OCI-LY1 (cell line): ENCODE measurements at regions not wholly inside any gene's neighbourhood (a gene's known extent, or its start where the extent isn't known, plus 50 kb on each side); places are given as distances from the start of the nearest gene placed in this dataset.

Experiments
- H2AFZ ChIP-seq: fragments of 200-600 bp; sonication (generic), shearing (Covaris generic); 2 replicates; pipeline ENCODE4 v1.6.0; 2014; ENCODE audit warnings: antibody characterized with exemption, mild to moderate bottlenecking, low read length
- H3F3A ChIP-seq: fragments of 200-600 bp; sonication (generic), shearing (Covaris generic); 2 replicates; pipeline ENCODE4 v1.6.0; 2014; ENCODE audit warnings: mild to moderate bottlenecking, antibody characterized with exemption, low read length, moderate library complexity; ENCODE audit not compliant: insufficient read depth
- H3K27ac ChIP-seq: fragments of 200-600 bp; sonication (generic); 2 replicates; pipeline ENCODE4 v1.5.1; 2014; ENCODE audit warnings: low read length, mixed run types, mild to moderate bottlenecking, low read depth; ENCODE audit not compliant: poor library complexity, severe bottlenecking
- H3K27me3 ChIP-seq: fragments of 200-600 bp; sonication (generic); 2 replicates; pipeline ENCODE4 v1.6.0; 2014; ENCODE audit warnings: antibody characterized with exemption, mild to moderate bottlenecking, low read length, moderate library complexity; ENCODE audit not compliant: insufficient read depth
- H3K36me3 ChIP-seq: fragments of 200-600 bp; sonication (generic); 2 replicates; pipeline ENCODE4 v1.6.1; 2014; ENCODE audit warnings: mild to moderate bottlenecking, antibody characterized with exemption, low read length, moderate library complexity, mixed read lengths; ENCODE audit not compliant: insufficient read depth
- H3K4me1 ChIP-seq: fragments of 200-600 bp; sonication (generic); 2 replicates; pipeline ENCODE4 v1.5.1; 2014; ENCODE audit warnings: mild to moderate bottlenecking, low read length, moderate library complexity; ENCODE audit not compliant: insufficient read depth, severe bottlenecking
- H3K4me2 ChIP-seq: fragments of 200-600 bp; sonication (generic), shearing (Covaris generic); 2 replicates; pipeline ENCODE4 v1.6.1; 2014; ENCODE audit warnings: low read length
- H3K4me3 ChIP-seq: fragments of 200-600 bp; sonication (generic); 2 replicates; pipeline ENCODE4 v1.5.1; 2014; ENCODE audit warnings: low read length, low read depth, mild to moderate bottlenecking, mixed read lengths; ENCODE audit not compliant: poor library complexity, severe bottlenecking
- H3K79me2 ChIP-seq: fragments of 200-600 bp; shearing (Covaris generic); 2 replicates; pipeline ENCODE4 v1.6.1; 2016; ENCODE audit warnings: mixed run types, low read length, mixed read lengths; ENCODE audit not compliant: insufficient read depth
- H3K9ac ChIP-seq: fragments of 200-600 bp; sonication (generic), shearing (Covaris generic); 2 replicates; pipeline ENCODE4 v1.6.1; 2014; ENCODE audit warnings: mild to moderate bottlenecking, low read length, mixed read lengths
- H3K9me2 ChIP-seq: fragments of 200-600 bp; sonication (generic), shearing (Covaris generic); 2 replicates; pipeline ENCODE4 v1.6.1; 2014; ENCODE audit warnings: low read depth, mild to moderate bottlenecking, low read length, mixed read lengths
- H3K9me3 ChIP-seq: fragments of 200-600 bp; shearing (Covaris generic); 2 replicates; pipeline ENCODE4 v1.6.1; 2014; ENCODE audit warnings: low read length, mixed read lengths
- H4K20me1 ChIP-seq: fragments of 200-600 bp; sonication (generic), shearing (Covaris generic); 2 replicates; pipeline ENCODE4 v1.6.0; 2016; ENCODE audit warnings: mild to moderate bottlenecking, low read length; ENCODE audit not compliant: insufficient read depth
- CTCF ChIP-seq: fragments of 200-600 bp; sonication (generic), shearing (Covaris generic); IDR thresholded peaks from 2 replicates; pipeline ENCODE4 v1.5.1; 2017; ENCODE audit warnings: mild to moderate bottlenecking, antibody characterized with exemption, low read length, moderate library complexity, mixed read lengths
- EZH2 ChIP-seq: fragments of 200-600 bp; sonication (generic), shearing (Covaris generic); IDR thresholded peaks from 2 replicates; pipeline ENCODE4 v1.8.0; 2017; ENCODE audit warnings: borderline replicate concordance, mixed run types, mild to moderate bottlenecking, antibody characterized with exemption, low read length, moderate library complexity, mixed read lengths

- Histone ChIP-seq H3K4me3 (no peak overlapping the region), H3K4me2 (no peak overlapping the region), H2AFZ (no peak overlapping the region), H3K9me3 (no peaks in the 10 kb centered on the region), H3K4me1 (no peaks in the 10 kb centered on the region), H3K27me3 (no peaks in the 10 kb centered on the region), H3K9ac (no peak overlapping the region), H4K20me1 (no peaks in the 10 kb centered on the region), H3K79me2 (no peaks in the 10 kb centered on the region), H3F3A (no peaks in the 10 kb centered on the region), H3K36me3 (no peaks in the 10 kb centered on the region), H3K27ac (no peak overlapping the region), H3K9me2 (no peaks in the 10 kb centered on the region)
- no peak for TF ChIP-seq CTCF
- TF ChIP-seq EZH2 = no peak
Measured at GRCh38 chr6:14992382-14992781, 253.5 kb upstream of the JARID2 start.

DNA sequence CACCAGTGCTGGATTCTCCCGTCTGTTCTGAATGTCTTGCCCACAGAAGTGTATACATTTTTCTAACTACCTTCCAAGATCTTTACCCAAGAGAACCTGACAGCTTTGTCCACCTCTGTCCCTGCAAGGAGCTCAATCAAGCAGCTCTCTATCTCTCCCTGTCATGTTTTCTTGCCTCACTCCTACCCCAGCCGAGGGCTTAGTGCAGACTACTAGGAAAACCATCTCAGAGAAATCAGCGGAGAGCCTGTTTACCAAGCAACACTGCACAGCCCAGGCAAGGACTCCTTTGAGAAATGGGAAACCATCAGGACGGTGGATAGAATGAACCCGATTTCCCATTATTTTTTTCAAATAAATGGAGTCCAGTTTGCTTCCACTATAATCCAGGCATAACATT is 250.7 kb upstream of the JARID2 start:
- no peaks in the 10 kb centered on the region for H3K36me3 ChIP-seq
- H3K4me3 ChIP-seq = no peak overlapping the region
- H3K27me3 ChIP-seq = no peaks in the 10 kb centered on the region
- H3F3A ChIP-seq = no peaks in the 10 kb centered on the region
- H3K9me3 ChIP-seq = no peaks in the 10 kb centered on the region
- TF ChIP-seq CTCF (no peak), EZH2 (no peak)
- H3K9me2 ChIP-seq = no peaks in the 10 kb centered on the region
- H3K4me1 ChIP-seq = no peaks in the 10 kb centered on the region
- no peak overlapping the region for H3K9ac ChIP-seq
- no peak overlapping the region for H3K27ac ChIP-seq
- no peak overlapping the region for H3K4me2 ChIP-seq
- no peaks in the 10 kb centered on the region for H4K20me1 ChIP-seq
- no peak overlapping the region for H2AFZ ChIP-seq
- no peaks in the 10 kb centered on the region for H3K79me2 ChIP-seq

DNA sequence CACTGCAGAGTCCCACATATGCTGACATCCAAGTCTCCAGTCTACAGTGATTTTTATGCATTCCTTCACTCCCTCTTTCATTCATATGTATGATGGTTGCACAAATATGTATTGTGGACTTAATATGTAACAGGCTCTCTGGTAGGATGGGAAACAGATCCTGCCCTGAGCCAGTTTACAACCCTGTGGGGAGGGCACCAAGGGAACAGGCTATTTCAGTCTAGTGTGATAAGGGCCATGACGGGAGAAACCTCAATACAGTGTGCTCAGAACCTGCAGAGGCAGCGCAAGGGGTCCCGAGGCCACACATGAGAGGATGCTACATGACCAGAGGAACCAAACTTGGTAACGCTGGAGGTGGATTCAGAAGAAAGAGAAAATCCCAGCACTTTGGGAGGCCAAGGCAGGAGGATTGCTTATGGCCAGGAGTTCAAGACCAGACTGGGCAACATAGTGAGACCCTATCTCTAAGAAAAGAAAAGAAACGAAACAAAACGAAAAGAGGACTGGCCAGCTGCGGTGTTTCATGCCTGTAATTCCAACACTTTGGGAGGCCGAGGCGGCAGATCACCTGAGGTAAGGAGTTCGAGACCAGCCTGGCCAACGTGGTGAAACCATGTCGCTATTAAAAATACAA is 249.8 kb upstream of the JARID2 start:
- Histone ChIP-seq H3K4me3 (no peak overlapping the region), H3K4me2 (no peak overlapping the region), H3K36me3 (no peaks in the 10 kb centered on the region), H3K9me3 (no peaks in the 10 kb centered on the region), H3K27me3 (no peaks in the 10 kb centered on the region), H3K27ac (no peak overlapping the region), H3K9ac (no peak overlapping the region), H2AFZ (no peak overlapping the region), H3K79me2 (no peaks in the 10 kb centered on the region), H3K9me2 (no peaks in the 10 kb centered on the region), H4K20me1 (no peaks in the 10 kb centered on the region), H3F3A (no peaks in the 10 kb centered on the region), H3K4me1 (no peaks in the 10 kb centered on the region)
- no peak for TF ChIP-seq CTCF
- TF ChIP-seq EZH2 = no peak
